T-helper 17 cell (primary cell): ENCODE measurements at regions not wholly inside any gene's neighbourhood (a gene's known extent, or its start where the extent isn't known, plus 50 kb on each side); places are given as distances from the start of the nearest gene placed in this dataset.
"Not testable (repeated sequence)": the region's sequence is repeated elsewhere in the genome, so short reads cannot be mapped to it uniquely, and the experiment has no call there.

Experiments used
- ATAC-seq: fragments of 150-1000 bp; cut with Tn5 transposase; 2 replicates; pipeline ENCODE4 v1.10.0; 2021; ENCODE audit warnings: mild to moderate bottlenecking, moderate library complexity
- DNase-seq, 3 donors: peaks; one replicate each; pipeline versions ENCODE4 v3.0.0 to v3.0.0-alpha.2; 2020 to 2021
- H3K9me3 ChIP-seq: one replicate; pipeline ENCODE4 v1.7.0; 2013; ENCODE audit warnings: low read length, mild to moderate bottlenecking; ENCODE audit not compliant: control insufficient read depth, poor library complexity, severe bottlenecking
- H3K27ac Mint-ChIP-seq: one replicate; pipeline ENCODE4 v1.8.0; 2022; ENCODE audit warnings: mild to moderate bottlenecking, moderate library complexity, mixed read lengths
- H3K27me3 Mint-ChIP-seq: one replicate; pipeline ENCODE4 v1.8.0; 2022; ENCODE audit warnings: mixed read lengths
- H3K36me3 Mint-ChIP-seq: one replicate; pipeline ENCODE4 v1.8.0; 2022; ENCODE audit warnings: low read depth, mixed read lengths
- H3K4me1 Mint-ChIP-seq: one replicate; pipeline ENCODE4 v1.8.0; 2022; ENCODE audit warnings: mild to moderate bottlenecking, mixed read lengths
- H3K4me3 Mint-ChIP-seq: one replicate; pipeline ENCODE4 v1.8.0; 2022; ENCODE audit warnings: mild to moderate bottlenecking, moderate library complexity, mixed read lengths

- no peak for DNase-seq
- no peak overlapping the region for H3K4me3 Mint-ChIP-seq
- H3K9me3 ChIP-seq, result no peaks in the 10 kb centered on the region
- peaks cover 54% of the 10 kb centered on the region for H3K27me3 Mint-ChIP-seq
- no peak overlapping the region for H3K27ac Mint-ChIP-seq
- no peaks in the 10 kb centered on the region for H3K36me3 Mint-ChIP-seq
- no peak for ATAC-seq
- peaks cover 2% of the 10 kb centered on the region for H3K4me1 Mint-ChIP-seq
Observed at GRCh38 chr11:46223252-46223513, 54.3 kb upstream of the CREB3L1 start.

- no peaks in the 10 kb centered on the region for H3K9me3 ChIP-seq
- Mint-ChIP-seq H3K4me1 (peaks cover 2% of the 10 kb centered on the region), H3K4me3 (no peak overlapping the region), H3K27me3 (peaks cover 59% of the 10 kb centered on the region), H3K27ac (no peak overlapping the region), H3K36me3 (no peaks in the 10 kb centered on the region)
- ATAC-seq, result no peak
- no peak for DNase-seq
Observed at GRCh38 chr11:46222490-46223251, 54.8 kb upstream of the CREB3L1 start.

- Mint-ChIP-seq H3K4me1 (no peaks in the 10 kb centered on the region), H3K27me3 (peaks cover 62% of the 10 kb centered on the region), H3K36me3 (no peaks in the 10 kb centered on the region), H3K4me3 (no peak overlapping the region), H3K27ac (no peak overlapping the region)
- ATAC-seq, result no peak
- H3K9me3 ChIP-seq, result no peaks in the 10 kb centered on the region
- DNase-seq, result no peak
Observed at GRCh38 chr11:46220313-46220712, 57.1 kb upstream of the CREB3L1 start.

- no peak overlapping the region for H3K27ac Mint-ChIP-seq
- H3K4me1 Mint-ChIP-seq, result no peaks in the 10 kb centered on the region
- ATAC-seq (no peak), DNase-seq (no peak)
- no peaks in the 10 kb centered on the region for H3K36me3 Mint-ChIP-seq
- H3K4me3 Mint-ChIP-seq, result no peak overlapping the region
- no peaks in the 10 kb centered on the region for H3K9me3 ChIP-seq
- peaks cover 49% of the 10 kb centered on the region for H3K27me3 Mint-ChIP-seq
Observed at GRCh38 chr11:46216765-46217089, 60.7 kb upstream of the CREB3L1 start.

- no peak for DNase-seq
- H3K9me3 ChIP-seq, result no peaks in the 10 kb centered on the region
- H3K4me3 Mint-ChIP-seq, result no peak overlapping the region
- no peaks in the 10 kb centered on the region for H3K4me1 Mint-ChIP-seq
- H3K27me3 Mint-ChIP-seq, result peaks cover 49% of the 10 kb centered on the region
- no peaks in the 10 kb centered on the region for H3K36me3 Mint-ChIP-seq
- no peak overlapping the region for H3K27ac Mint-ChIP-seq
- ATAC-seq, result no peak
Observed at GRCh38 chr11:46216019-46216764, 61.3 kb upstream of the CREB3L1 start.

- DNase-seq, result no peak
- no peak for ATAC-seq
- Mint-ChIP-seq H3K27ac (no peak overlapping the region), H3K36me3 (no peaks in the 10 kb centered on the region), H3K4me3 (no peak overlapping the region), H3K4me1 (peaks cover 4% of the 10 kb centered on the region), H3K27me3 (peaks cover 44% of the 10 kb centered on the region)
- no peaks in the 10 kb centered on the region for H3K9me3 ChIP-seq
Observed at GRCh38 chr11:46215208-46215931, 62.1 kb upstream of the CREB3L1 start.

GRCh38 chr11:46212720-46213119, 64.7 kb upstream of the CREB3L1 start:
- no peaks in the 10 kb centered on the region for H3K9me3 ChIP-seq
- DNase-seq, result no peak
- ATAC-seq, result no peak
- peaks cover 7% of the 10 kb centered on the region for H3K36me3 Mint-ChIP-seq
- no peak overlapping the region for H3K4me3 Mint-ChIP-seq
- H3K27me3 Mint-ChIP-seq, result peaks cover 44% of the 10 kb centered on the region
- no peak overlapping the region for H3K27ac Mint-ChIP-seq
- peaks cover 12% of the 10 kb centered on the region for H3K4me1 Mint-ChIP-seq

GRCh38 chr11:46210856-46211255, 66.6 kb upstream of the CREB3L1 start:
- no peak overlapping the region for H3K27ac Mint-ChIP-seq
- no peak for DNase-seq
- H3K4me1 Mint-ChIP-seq, result peaks cover 12% of the 10 kb centered on the region
- peaks cover 30% of the 10 kb centered on the region for H3K27me3 Mint-ChIP-seq
- no peaks in the 10 kb centered on the region for H3K9me3 ChIP-seq
- no peak for ATAC-seq
- H3K36me3 Mint-ChIP-seq, result peaks cover 7% of the 10 kb centered on the region
- peak overlapping the region; percentile 66 for H3K4me3 Mint-ChIP-seq

GRCh38 chr11:46210133-46210636, 67.3 kb upstream of the CREB3L1 start:
- Mint-ChIP-seq H3K27me3 (peaks cover 30% of the 10 kb centered on the region), H3K27ac (no peak overlapping the region), H3K4me1 (peaks cover 12% of the 10 kb centered on the region), H3K36me3 (peaks cover 7% of the 10 kb centered on the region), H3K4me3 (peak overlapping the region; percentile 66)
- no peaks in the 10 kb centered on the region for H3K9me3 ChIP-seq
- ATAC-seq (peak; percentile 40), DNase-seq (no peak)

- ATAC-seq, H3K36me3 Mint-ChIP-seq, H3K4me3 Mint-ChIP-seq, H3K27ac Mint-ChIP-seq, DNase-seq, H3K9me3 ChIP-seq: not testable (repeated sequence)
- H3K4me1 Mint-ChIP-seq, result peaks cover 12% of the 10 kb centered on the region
- H3K27me3 Mint-ChIP-seq, result peaks cover 36% of the 10 kb centered on the region
Observed at GRCh38 chr11:46209624-46210023, 67.8 kb upstream of the CREB3L1 start.

GRCh38 chr11:46208803-46209202, 68.7 kb upstream of the CREB3L1 start:
- Mint-ChIP-seq H3K4me3 (no peak overlapping the region), H3K4me1 (peaks cover 12% of the 10 kb centered on the region), H3K27ac (no peak overlapping the region), H3K36me3 (peaks cover 13% of the 10 kb centered on the region), H3K27me3 (peaks cover 38% of the 10 kb centered on the region)
- DNase-seq (no peak), ATAC-seq (no peak)
- H3K9me3 ChIP-seq, result no peaks in the 10 kb centered on the region

- Mint-ChIP-seq H3K4me3 (no peak overlapping the region), H3K4me1 (peaks cover 12% of the 10 kb centered on the region), H3K27ac (no peak overlapping the region), H3K27me3 (peaks cover 48% of the 10 kb centered on the region), H3K36me3 (peaks cover 19% of the 10 kb centered on the region)
- H3K9me3 ChIP-seq, result no peaks in the 10 kb centered on the region
- DNase-seq (no peak), ATAC-seq (no peak)
Observed at GRCh38 chr11:46207270-46207669, 70.2 kb upstream of the CREB3L1 start.

- not testable (repeated sequence) for ATAC-seq, H3K9me3 ChIP-seq, H3K4me1 Mint-ChIP-seq, H3K4me3 Mint-ChIP-seq, H3K27ac Mint-ChIP-seq, DNase-seq
- peaks cover 62% of the 10 kb centered on the region for H3K27me3 Mint-ChIP-seq
- peaks cover 16% of the 10 kb centered on the region for H3K36me3 Mint-ChIP-seq
Observed at GRCh38 chr11:46204415-46204814, 73.0 kb upstream of the CREB3L1 start.
